Neuron (in vitro differentiated cells): ENCODE measurements at regions not wholly inside any gene's neighbourhood (a gene's known extent, or its start where the extent isn't known, plus 50 kb on each side); places are given as distances from the start of the nearest gene placed in this dataset.
"Not testable (repeated sequence)": the region's sequence is repeated elsewhere in the genome, so short reads cannot be mapped to it uniquely, and the experiment has no call there.

ENCODE experiments used
- H2AFZ ChIP-seq: one replicate; pipeline ENCODE4 v1.6.1; 2013; ENCODE audit warnings: low read depth, mild to moderate bottlenecking, inconsistent platforms, low read length, moderate library complexity
- H3K27me3 ChIP-seq: one replicate; pipeline ENCODE4 v1.6.1; 2013; ENCODE audit warnings: low read length; ENCODE audit not compliant: insufficient read depth
- H3K36me3 ChIP-seq: one replicate; pipeline ENCODE4 v1.6.1; 2013; ENCODE audit warnings: low read length; ENCODE audit not compliant: insufficient read depth
- H3K4me1 ChIP-seq: one replicate; pipeline ENCODE4 v1.6.1; 2013; ENCODE audit warnings: low read length; ENCODE audit not compliant: insufficient read depth
- H3K4me3 ChIP-seq: 2 replicates; pipeline ENCODE4 v1.5.1; 2013; ENCODE audit warnings: mild to moderate bottlenecking, low read length, moderate library complexity
- H3K9me3 ChIP-seq: one replicate; pipeline ENCODE4 v1.6.1; 2013; ENCODE audit warnings: low read length

GRCh38 chr21:33136847-33137502, 67.0 kb downstream of the OLIG1 start:
- Histone ChIP-seq H3K4me1 (no peaks in the 10 kb centered on the region), H3K27me3 (peaks cover 4% of the 10 kb centered on the region), H3K36me3 (no peaks in the 10 kb centered on the region), H2AFZ (no peak overlapping the region), H3K9me3 (no peaks in the 10 kb centered on the region), H3K4me3 (no peak overlapping the region)

- no peak overlapping the region for H3K4me3 ChIP-seq
- no peak overlapping the region for H2AFZ ChIP-seq
- no peaks in the 10 kb centered on the region for H3K9me3 ChIP-seq
- H3K4me1 ChIP-seq: no peaks in the 10 kb centered on the region
- H3K36me3 ChIP-seq: no peaks in the 10 kb centered on the region
- H3K27me3 ChIP-seq: peaks cover 3% of the 10 kb centered on the region
Observed at GRCh38 chr21:33139084-33139483, 69.1 kb downstream of the OLIG1 start.

GRCh38 chr21:33140288-33140687, 70.3 kb downstream of the OLIG1 start:
- Histone ChIP-seq H3K36me3 (no peaks in the 10 kb centered on the region), H3K4me3 (no peak overlapping the region), H2AFZ (no peak overlapping the region), H3K27me3 (peaks cover 3% of the 10 kb centered on the region), H3K4me1 (no peaks in the 10 kb centered on the region), H3K9me3 (no peaks in the 10 kb centered on the region)

GRCh38 chr21:33146467-33146866, 76.5 kb downstream of the OLIG1 start:
- H3K27me3 ChIP-seq: peaks cover 13% of the 10 kb centered on the region
- no peak overlapping the region for H2AFZ ChIP-seq
- H3K9me3 ChIP-seq: no peaks in the 10 kb centered on the region
- H3K4me3 ChIP-seq: no peak overlapping the region
- no peaks in the 10 kb centered on the region for H3K36me3 ChIP-seq
- no peaks in the 10 kb centered on the region for H3K4me1 ChIP-seq

- Histone ChIP-seq H3K4me3 (no peak overlapping the region), H3K27me3 (peaks cover 10% of the 10 kb centered on the region), H3K9me3 (peaks cover 3% of the 10 kb centered on the region), H3K36me3 (no peaks in the 10 kb centered on the region), H2AFZ (no peak overlapping the region), H3K4me1 (peaks cover 6% of the 10 kb centered on the region)
Observed at GRCh38 chr21:33149181-33149580, 79.2 kb downstream of the OLIG1 start.

- H3K9me3 ChIP-seq, H2AFZ ChIP-seq, H3K4me3 ChIP-seq, H3K36me3 ChIP-seq, H3K27me3 ChIP-seq, H3K4me1 ChIP-seq: not testable (repeated sequence)
Observed at GRCh38 chr21:33150968-33151367, 78.8 kb upstream of the IFNAR2 start.

GRCh38 chr21:33151941-33152731, 77.6 kb upstream of the IFNAR2 start:
- peaks cover 4% of the 10 kb centered on the region for H3K27me3 ChIP-seq
- H3K9me3 ChIP-seq: peaks cover 3% of the 10 kb centered on the region
- H3K4me3 ChIP-seq: peak overlapping the region; percentile 13
- peaks cover 8% of the 10 kb centered on the region for H3K4me1 ChIP-seq
- no peaks in the 10 kb centered on the region for H3K36me3 ChIP-seq
- peak overlapping the region; percentile 14 for H2AFZ ChIP-seq

- H3K4me1 ChIP-seq: peaks cover 10% of the 10 kb centered on the region
- H3K4me3 ChIP-seq: no peak overlapping the region
- peak overlapping the region; percentile 14 for H2AFZ ChIP-seq
- no peaks in the 10 kb centered on the region for H3K36me3 ChIP-seq
- H3K27me3 ChIP-seq: peaks cover 4% of the 10 kb centered on the region
- H3K9me3 ChIP-seq: peaks cover 3% of the 10 kb centered on the region
Observed at GRCh38 chr21:33152732-33153130, 77.0 kb upstream of the IFNAR2 start.

GRCh38 chr21:33155005-33155404, 74.7 kb upstream of the IFNAR2 start:
- Histone ChIP-seq H3K9me3 (peaks cover 3% of the 10 kb centered on the region), H3K36me3 (no peaks in the 10 kb centered on the region), H3K4me1 (peaks cover 10% of the 10 kb centered on the region), H3K27me3 (peaks cover 2% of the 10 kb centered on the region), H2AFZ (no peak overlapping the region), H3K4me3 (no peak overlapping the region)

- no peak overlapping the region for H2AFZ ChIP-seq
- H3K4me3 ChIP-seq: no peak overlapping the region
- peaks cover 10% of the 10 kb centered on the region for H3K4me1 ChIP-seq
- peaks cover 3% of the 10 kb centered on the region for H3K9me3 ChIP-seq
- no peaks in the 10 kb centered on the region for H3K36me3 ChIP-seq
- peaks cover 2% of the 10 kb centered on the region for H3K27me3 ChIP-seq
Observed at GRCh38 chr21:33155422-33155821, 74.3 kb upstream of the IFNAR2 start.

GRCh38 chr21:33157303-33157702, 72.4 kb upstream of the IFNAR2 start:
- no peak overlapping the region for H2AFZ ChIP-seq
- peaks cover 7% of the 10 kb centered on the region for H3K4me1 ChIP-seq
- H3K36me3 ChIP-seq: no peaks in the 10 kb centered on the region
- H3K4me3 ChIP-seq: no peak overlapping the region
- peaks cover 3% of the 10 kb centered on the region for H3K9me3 ChIP-seq
- H3K27me3 ChIP-seq: no peaks in the 10 kb centered on the region

GRCh38 chr21:33158654-33159053, 71.1 kb upstream of the IFNAR2 start:
- H2AFZ ChIP-seq: no peak overlapping the region
- no peak overlapping the region for H3K4me3 ChIP-seq
- no peaks in the 10 kb centered on the region for H3K27me3 ChIP-seq
- peaks cover under 1% of the 10 kb centered on the region for H3K9me3 ChIP-seq
- peaks cover 15% of the 10 kb centered on the region for H3K4me1 ChIP-seq
- no peaks in the 10 kb centered on the region for H3K36me3 ChIP-seq

GRCh38 chr21:33162436-33162951, 67.2 kb upstream of the IFNAR2 start:
- Histone ChIP-seq H2AFZ (peak overlapping the region; percentile 19), H3K4me1 (peaks cover 11% of the 10 kb centered on the region), H3K36me3 (no peaks in the 10 kb centered on the region), H3K4me3 (no peak overlapping the region), H3K27me3 (no peaks in the 10 kb centered on the region), H3K9me3 (no peaks in the 10 kb centered on the region)
